Coronary artery (tissue), 2 donors: ENCODE measurements at regions not wholly inside any gene's neighbourhood (a gene's known extent, or its start where the extent isn't known, plus 50 kb on each side); places are given as distances from the start of the nearest gene placed in this dataset.

Source experiments
- DNase-seq: peaks from one replicate; pipeline ENCODE4 v3.0.0-alpha.2; 2017; ENCODE audit warnings: low spot score
- H3K27ac ChIP-seq, 2 donors: fragments of 200-600 bp; sonication (generic); one replicate each; pipeline ENCODE4 v1.5.1; 2016 to 2019
- H3K4me3 ChIP-seq: fragments of 200-600 bp; sonication (generic); 2 replicates; pipeline ENCODE4 v1.5.1; 2016; ENCODE audit warnings: mild to moderate bottlenecking, moderate library complexity
- CTCF ChIP-seq: fragments of 200-600 bp; sonication (generic); IDR thresholded peaks from one replicate; pipeline ENCODE4 v1.5.1; 2019; ENCODE audit warnings: antibody characterized with exemption

GRCh38 chr4:175125410-175126068 is 207.4 kb downstream of the ADAM29 start:
- no peak for DNase-seq
- TF ChIP-seq CTCF: no peak
- Histone ChIP-seq H3K27ac (no peak overlapping the region), H3K4me3 (no peak overlapping the region)

- no peak overlapping the region for H3K27ac ChIP-seq
- no peak for TF ChIP-seq CTCF
- no peak overlapping the region for H3K4me3 ChIP-seq
- no peak for DNase-seq
Measured at GRCh38 chr4:175127314-175127713, 209.2 kb downstream of the ADAM29 start.

DNA sequence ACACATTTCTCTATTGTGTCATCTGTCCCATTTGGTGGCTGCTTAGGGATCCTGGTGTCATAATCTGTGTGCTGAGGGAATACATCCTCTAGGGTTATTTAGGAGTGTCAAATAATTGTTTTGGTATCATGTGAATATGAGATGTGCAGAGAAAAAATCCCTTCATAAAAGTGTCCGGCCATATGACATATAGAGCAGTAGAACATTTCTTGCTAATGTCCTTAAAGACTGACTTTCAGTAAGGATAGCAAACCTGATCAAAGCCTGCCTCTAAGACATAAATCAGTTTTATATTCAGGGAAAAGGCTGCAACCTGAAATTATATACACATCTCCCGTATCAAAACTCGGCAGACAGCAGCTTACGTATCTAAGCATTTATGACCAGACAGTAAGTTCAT is 211.6 kb downstream of the ADAM29 start:
- no peak for DNase-seq
- Histone ChIP-seq H3K27ac (no peak overlapping the region), H3K4me3 (no peak overlapping the region)
- TF ChIP-seq CTCF: no peak

GRCh38 chr4:175139205-175139604 is 221.0 kb downstream of the ADAM29 start:
- H3K27ac ChIP-seq: no peak overlapping the region
- TF ChIP-seq CTCF: no peak
- H3K4me3 ChIP-seq: no peak overlapping the region
- no peak for DNase-seq

GRCh38 chr4:175143116-175143515 is 225.0 kb downstream of the ADAM29 start:
- TF ChIP-seq CTCF: no peak
- H3K27ac ChIP-seq: no peak overlapping the region
- H3K4me3 ChIP-seq: no peak overlapping the region
- no peak for DNase-seq

GRCh38 chr4:175146799-175147198 is 228.6 kb downstream of the ADAM29 start:
- TF ChIP-seq CTCF: no peak
- no peak overlapping the region for H3K27ac ChIP-seq
- no peak for DNase-seq
- H3K4me3 ChIP-seq: no peak overlapping the region

GRCh38 chr4:175147233-175147632 is 229.1 kb downstream of the ADAM29 start:
- no peak for TF ChIP-seq CTCF
- no peak overlapping the region for H3K27ac ChIP-seq
- DNase-seq: no peak
- H3K4me3 ChIP-seq: no peak overlapping the region
